ENCODE measurements at regions not wholly inside any gene's neighbourhood (a gene's known extent, or its start where the extent isn't known, plus 50 kb on each side); places are given as distances from the start of the nearest gene placed in this dataset.

GRCh38 chr10:25661632-25662031 lies 272.4 kb upstream of the MYO3A start:
- DNase-seq (ENCODE audit: low spot score), result no peak

GRCh38 chr10:25666276-25666675 lies 267.8 kb upstream of the MYO3A start:
- no peak for DNase-seq (ENCODE audit: low spot score)

- no peak for DNase-seq (ENCODE audit: low spot score)
Measured at GRCh38 chr10:25675204-25675603, 258.8 kb upstream of the MYO3A start.

GRCh38 chr10:25675615-25676014 lies 258.4 kb upstream of the MYO3A start:
- no peak for DNase-seq (ENCODE audit: low spot score)

GRCh38 chr10:25678220-25678619 lies 255.8 kb upstream of the MYO3A start:
- DNase-seq (ENCODE audit: low spot score), result no peak

- DNase-seq (ENCODE audit: low spot score), result no peak
Measured at GRCh38 chr10:25678666-25679065, 255.4 kb upstream of the MYO3A start.

- DNase-seq (ENCODE audit: low spot score), result no peak
Measured at GRCh38 chr10:25682203-25682851, 251.7 kb upstream of the MYO3A start.

GRCh38 chr10:25683344-25683743 lies 250.7 kb upstream of the MYO3A start:
- DNase-seq (ENCODE audit: low spot score), result no peak

GRCh38 chr10:25687521-25687920 lies 246.5 kb upstream of the MYO3A start:
- no peak for DNase-seq (ENCODE audit: low spot score)

GRCh38 chr10:25689346-25690100 lies 244.5 kb upstream of the MYO3A start:
- DNase-seq (ENCODE audit: low spot score), result no peak

- DNase-seq (ENCODE audit: low spot score), result no peak
Measured at GRCh38 chr10:25692761-25693160, 241.3 kb upstream of the MYO3A start.

GRCh38 chr10:25694206-25694933 lies 239.7 kb upstream of the MYO3A start:
- no peak for DNase-seq (ENCODE audit: low spot score)

GRCh38 chr10:25694971-25695370 lies 239.1 kb upstream of the MYO3A start:
- DNase-seq (ENCODE audit: low spot score), result no peak

- DNase-seq (ENCODE audit: low spot score), result no peak
Measured at GRCh38 chr10:25695586-25695985, 238.4 kb upstream of the MYO3A start.

GRCh38 chr10:25696013-25696708 lies 237.9 kb upstream of the MYO3A start:
- no peak for DNase-seq (ENCODE audit: low spot score)

- DNase-seq (ENCODE audit: low spot score), result no peak
Measured at GRCh38 chr10:25697412-25697811, 236.6 kb upstream of the MYO3A start.

GRCh38 chr10:25698638-25699037 lies 235.4 kb upstream of the MYO3A start:
- no peak for DNase-seq (ENCODE audit: low spot score)

GRCh38 chr10:25699631-25700030 lies 234.4 kb upstream of the MYO3A start:
- no peak for DNase-seq (ENCODE audit: low spot score)

GRCh38 chr10:25701652-25702051 lies 232.4 kb upstream of the MYO3A start:
- DNase-seq (ENCODE audit: low spot score), result no peak

- no peak for DNase-seq (ENCODE audit: low spot score)
Measured at GRCh38 chr10:25704622-25705021, 229.4 kb upstream of the MYO3A start.

- DNase-seq (ENCODE audit: low spot score), result no peak
Measured at GRCh38 chr10:25707572-25707971, 226.5 kb upstream of the MYO3A start.

- DNase-seq (ENCODE audit: low spot score), result no peak
Measured at GRCh38 chr10:25707976-25708671, 225.9 kb upstream of the MYO3A start.
